GM12878 (cell line): ENCODE measurements at regions not wholly inside any gene's neighbourhood (a gene's known extent, or its start where the extent isn't known, plus 50 kb on each side); places are given as distances from the start of the nearest gene placed in this dataset.

Source experiments
- ATAC-seq: fragments of 200-7000 bp; cut with Tn5 transposase; 3 replicates; pipeline ENCODE4 v1.9.1; 2020; ENCODE audit warnings: mild to moderate bottlenecking, moderate library complexity
- BruUV-seq: library from RNA; stranded (reverse); fragments of 400-500 nt; replicated peaks from 2 replicates; lab custom pipeline; 2021; lab: Mats Ljungman, UMichigan
- CTCF ChIA-PET: fragments of 300-600 bp; sonication (Branson Sonifier 250); formaldehyde crosslinking; extraction: SDS; loops from one replicate; lab custom pipeline; 2021; ENCODE audit warnings: inconsistent platforms; lab: Yijun Ruan, JAX
- POLR2A ChIA-PET: fragments of 350-600 bp; formaldehyde crosslinking; extraction: SDS; loops from one replicate; lab custom pipeline; 2021; ENCODE audit warnings: inconsistent platforms; lab: Charles Lee
- RAD21 ChIA-PET: fragments of 300-600 bp; sonication (Branson Sonifier 250); formaldehyde crosslinking; loops from one replicate; lab custom pipeline; 2023; ENCODE audit warnings: antibody characterized with exemption; ENCODE audit not compliant: unreplicated experiment; lab: Charles Lee
- SMC1A ChIA-PET: fragments of 300-600 bp; sonication (Branson Sonifier 250); formaldehyde crosslinking; loops from one replicate; lab custom pipeline; 2023; ENCODE audit not compliant: unreplicated experiment, uncharacterized antibody; lab: Charles Lee
- DNase-seq: peaks from one replicate; pipeline ENCODE4 v3.0.0-alpha.2; 2011; ENCODE audit warnings: low read depth, low spot score
- FAIRE-seq: peaks from 3 replicates; lab custom pipeline; 2011; peaks lifted over from hg19 to GRCh38; lab: Jason Lieb, UNC
- H2AFZ ChIP-seq: 2 replicates; pipeline ENCODE4 v1.6.0; 2011; ENCODE audit warnings: low read depth, low read length, control low read depth; ENCODE audit not compliant: control insufficient read depth
- H3K27ac ChIP-seq: 2 replicates; pipeline ENCODE4 v1.5.1; 2011; ENCODE audit warnings: control low read depth; ENCODE audit not compliant: control insufficient read depth, insufficient read depth
- H3K27me3 ChIP-seq, 2 experiments: replicated peaks in 1 of 2; 2 replicates each; pipeline versions ENCODE4 v1.6.0 to v1.6.1; 2011; ENCODE audit warnings: low read length in 1 of 2; ENCODE audit not compliant: control insufficient read depth in 2 of 2, insufficient read depth in 2 of 2
- H3K36me3 ChIP-seq, 2 experiments: 2 replicates each; pipeline ENCODE4 v1.5.1; 2011; ENCODE audit warnings: low read length in 1 of 2; ENCODE audit not compliant: control insufficient read depth in 2 of 2, insufficient read depth in 2 of 2
- H3K4me1 ChIP-seq: 2 replicates; pipeline ENCODE4 v1.6.1; 2011; ENCODE audit warnings: mild to moderate bottlenecking, low read length, moderate library complexity, mixed read lengths; ENCODE audit not compliant: control insufficient read depth, insufficient read depth
- H3K4me2 ChIP-seq: 2 replicates; pipeline ENCODE4 v1.6.0; 2011; ENCODE audit warnings: control low read depth; ENCODE audit not compliant: control insufficient read depth, insufficient read depth
- H3K4me3 ChIP-seq: fragments of 200-600 bp; sonication (generic); 2 replicates; pipeline ENCODE4 v1.5.1; 2016
- H3K79me2 ChIP-seq: 2 replicates; pipeline ENCODE4 v1.6.0; 2011; ENCODE audit warnings: low read length; ENCODE audit not compliant: control insufficient read depth, insufficient read depth
- H3K9ac ChIP-seq: 2 replicates; pipeline ENCODE4 v1.8.0; 2011; ENCODE audit warnings: low read length, control low read depth, mixed read lengths; ENCODE audit not compliant: control insufficient read depth, insufficient read depth
- H3K9me3 ChIP-seq: replicated peaks from 3 replicates; pipeline ENCODE4 v1.5.1; 2011; ENCODE audit warnings: mild to moderate bottlenecking, low read length; ENCODE audit not compliant: control insufficient read depth, insufficient read depth
- H4K20me1 ChIP-seq: 2 replicates; pipeline ENCODE4 v1.6.0; 2011; ENCODE audit not compliant: control insufficient read depth, insufficient read depth
- ATF7 ChIP-seq: fragments of 450-650 bp; IDR thresholded peaks from 2 replicates; pipeline ENCODE4 v1.6.1; 2016; ENCODE audit warnings: low read depth, mild to moderate bottlenecking
- BCL3 ChIP-seq: IDR thresholded peaks from 2 replicates; pipeline ENCODE4 v1.6.1; 2011; ENCODE audit warnings: borderline replicate concordance, low read depth, mild to moderate bottlenecking, moderate library complexity, low read length; ENCODE audit not compliant: insufficient read depth, poor library complexity, severe bottlenecking
- CBX5 ChIP-seq: sonication (generic); IDR thresholded peaks from 2 replicates; pipeline ENCODE4 v1.6.1; 2016; ENCODE audit warnings: low read depth, moderate library complexity, mild to moderate bottlenecking, inconsistent platforms
- CHD2 ChIP-seq: IDR thresholded peaks from 2 replicates; pipeline ENCODE4 v1.6.1; 2011; ENCODE audit warnings: low read depth, low read length, improper control_type of control experiment, borderline replicate concordance
- EZH2 ChIP-seq: IDR thresholded peaks from 2 replicates; pipeline ENCODE4 v1.6.1; 2012; ENCODE audit warnings: low read depth, mild to moderate bottlenecking, control low read depth, inconsistent platforms, low read length, borderline replicate concordance; ENCODE audit not compliant: control insufficient read depth
- HDAC6 ChIP-seq: fragments of 200-600 bp; sonication (generic); IDR thresholded peaks from one replicate; pipeline ENCODE4 v1.8.0; 2017; ENCODE audit warnings: antibody characterized with exemption; ENCODE audit not compliant: unreplicated experiment
- IRF4 ChIP-seq: IDR thresholded peaks from 2 replicates; pipeline ENCODE4 v1.6.1; 2011; ENCODE audit warnings: low read depth, low read length
- KLF5 ChIP-seq: fragments of 450-650 bp; IDR thresholded peaks from 2 replicates; pipeline ENCODE4 v1.6.1; 2014; ENCODE audit warnings: mild to moderate bottlenecking; ENCODE audit not compliant: partially characterized antibody
- NFIC ChIP-seq: IDR thresholded peaks from 2 replicates; pipeline ENCODE4 v1.6.1; 2012; ENCODE audit warnings: low read depth, mild to moderate bottlenecking, inconsistent platforms, low read length, moderate library complexity
- NFXL1 ChIP-seq: fragments of 450-650 bp; IDR thresholded peaks from 2 replicates; pipeline ENCODE4 v1.6.1; 2017; ENCODE audit warnings: antibody characterized with exemption, mild to moderate bottlenecking, borderline replicate concordance
- RELB ChIP-seq: fragments of 450-650 bp; IDR thresholded peaks from 2 replicates; pipeline ENCODE4 v1.6.1; 2017; ENCODE audit warnings: low read depth, mild to moderate bottlenecking, moderate library complexity
- SIX5 ChIP-seq: IDR thresholded peaks from 2 replicates; pipeline ENCODE4 v1.6.1; 2011; ENCODE audit warnings: mild to moderate bottlenecking, low read depth, low read length, moderate library complexity; ENCODE audit not compliant: severe bottlenecking
- SMAD5 ChIP-seq: IDR thresholded peaks from 2 replicates; pipeline ENCODE4 v1.6.1; 2016; ENCODE audit warnings: antibody characterized with exemption, low read depth
- SREBF1 ChIP-seq: IDR thresholded peaks from 2 replicates; pipeline ENCODE4 v1.6.1; 2012; ENCODE audit warnings: mild to moderate bottlenecking, low read length
- TAF1 ChIP-seq: IDR thresholded peaks from 2 replicates; pipeline ENCODE4 v1.6.1; 2011; ENCODE audit warnings: mild to moderate bottlenecking, low read depth, low read length, borderline replicate concordance
- YY1 ChIP-seq: IDR thresholded peaks from 2 replicates; pipeline ENCODE4 v1.6.1; 2011; ENCODE audit warnings: low read depth, mild to moderate bottlenecking, low read length
- ZBED1 ChIP-seq: IDR thresholded peaks from 2 replicates; pipeline ENCODE4 v1.6.1; 2016; ENCODE audit warnings: borderline replicate concordance
- ZNF384 ChIP-seq: IDR thresholded peaks from 2 replicates; pipeline ENCODE4 v1.6.1; 2012; ENCODE audit warnings: low read depth, mild to moderate bottlenecking, low read length, improper control_type of control experiment, borderline replicate concordance
- ZNF622 ChIP-seq: fragments of 450-650 bp; IDR thresholded peaks from 2 replicates; pipeline ENCODE4 v1.6.1; 2017; ENCODE audit warnings: mild to moderate bottlenecking, inconsistent platforms
- WGBS: methylation state at CpG from one replicate; pipeline ENCODE4 v1.1.6; 2016; ENCODE audit warnings: low lambda C conversion rate; ENCODE audit not compliant: insufficient replicate concordance, insufficient coverage; ENCODE audit errors: missing lambda C conversion rate; 5-methylcytosine and 5-hydroxymethylcytosine counted together
- in situ Hi-C: fragments of 300-500 bp; cut with MboI; formaldehyde crosslinking; loops from 9 replicates; pipeline ENCODE4 v1.14.3; 2018; ENCODE audit warnings: mixed read lengths
- intact Hi-C: fragments of 100-400 bp; cut with micrococcal nuclease; formaldehyde crosslinking; loops from one replicate; pipeline ENCODE4 v1.14.2; 2022; ENCODE audit not compliant: unreplicated experiment

- in situ Hi-C loops = no loop called here
- no peak for FAIRE-seq
- ATAC-seq = no peak
Measured at GRCh38 chr2:145800151-145801091, 1280.5 kb upstream of the ZEB2 start.

More at GRCh38 chr2:145800151-145801091, 1280.5 kb upstream of the ZEB2 start:
- TF ChIP-seq YY1 (no peak), CBX5 (no peak), ZNF384 (no peak), NFIC (no peak), TAF1 (no peak), SIX5 (no peak), CHD2 (no peak), HDAC6 (no peak), ZNF622 (no peak), ZBED1 (no peak), SMAD5 (no peak), IRF4 (no peak), ATF7 (no peak), KLF5 (no peak), BCL3 (no peak), SREBF1 (no peak), RELB (no peak), NFXL1 (no peak), EZH2 (no peak)
- H3K4me2 ChIP-seq = no peak overlapping the region
- intact Hi-C loops = no loop called here
- no peaks in the 10 kb centered on the region for H4K20me1 ChIP-seq
- DNase-seq = no peak
- CTCF ChIA-PET = no interaction called here
- BruUV-seq = no TSS peak
- WGBS = 13% methylated on average over 6 of the region's 6 CpGs
- no peaks in the 10 kb centered on the region for H3K9me3 ChIP-seq
- RAD21 ChIA-PET = no interaction called here
- SMC1A ChIA-PET = no interaction called here
- H3K79me2 ChIP-seq = no peaks in the 10 kb centered on the region
- no peaks in the 10 kb centered on the region for H3K36me3 ChIP-seq
- H3K27me3 ChIP-seq = no peaks in the 10 kb centered on the region
- POLR2A ChIA-PET = no interaction called here
- no peaks in the 10 kb centered on the region for H3K4me1 ChIP-seq
- H3K4me3 ChIP-seq = no peak overlapping the region
- H3K9ac ChIP-seq = no peak overlapping the region
- no peak overlapping the region for H2AFZ ChIP-seq
- no peak overlapping the region for H3K27ac ChIP-seq
